Fibroblast of skin of right quadriceps (primary cell): ENCODE measurements at regions not wholly inside any gene's neighbourhood (a gene's known extent, or its start where the extent isn't known, plus 50 kb on each side); places are given as distances from the start of the nearest gene placed in this dataset.
A peak's percentile ranks its signal among the peaks of the same experiment; 100 is the strongest.

Experiments used
- DNase-seq: peaks from one replicate; pipeline ENCODE4 v3.0.0-alpha.2; 2013

DNA sequence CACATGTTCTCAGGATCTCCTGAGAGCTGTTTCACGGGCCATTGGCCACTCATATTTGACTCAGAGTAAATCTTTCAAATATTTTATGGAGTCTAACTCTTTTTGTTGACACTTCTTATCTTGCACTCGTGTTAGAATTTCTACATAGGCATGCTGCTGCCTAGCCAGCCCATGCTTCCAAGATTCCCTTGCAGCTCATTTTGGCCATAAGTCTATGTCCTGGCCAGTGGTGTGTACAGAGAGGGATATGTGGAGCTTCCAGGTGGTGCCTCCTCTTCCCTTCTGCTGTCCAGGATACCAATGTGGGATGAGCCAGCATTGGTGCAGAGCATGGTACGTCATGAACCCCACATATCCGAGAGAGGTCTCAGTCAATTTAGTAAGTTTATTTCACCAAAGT is 522.6 kb downstream of the QKI start:
- no peak for DNase-seq

DNA sequence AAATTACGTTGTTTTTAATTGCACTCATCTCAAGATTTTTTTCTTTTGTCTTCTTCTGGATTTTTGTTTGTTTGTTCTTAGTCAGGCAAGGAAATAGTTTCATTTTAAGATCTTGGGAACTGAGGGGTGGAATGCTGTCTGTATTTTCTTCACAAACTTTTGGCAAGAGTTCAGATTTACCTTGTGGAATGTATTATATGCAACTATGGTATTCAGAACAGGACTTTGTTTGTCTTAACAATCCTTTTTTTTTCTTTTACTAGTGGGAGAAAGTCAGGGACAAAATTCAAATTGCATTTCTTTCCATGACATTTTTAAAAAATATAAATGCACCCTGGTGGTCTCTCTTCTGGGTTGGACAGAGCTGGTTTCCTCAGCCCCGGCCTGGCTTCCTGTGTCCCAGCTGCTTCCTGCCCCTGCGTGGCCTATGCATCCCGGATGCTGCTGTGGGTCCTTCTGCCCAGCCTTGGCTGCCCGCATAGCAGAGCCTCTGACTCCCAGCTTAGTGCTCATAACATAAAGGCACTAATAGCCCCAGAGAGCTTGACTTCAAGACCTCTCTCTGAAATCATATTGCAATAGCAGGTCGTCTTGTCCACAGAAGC is 520.7 kb downstream of the QKI start:
- peak; percentile 49 for DNase-seq

GRCh38 chr6:163930012-163930411 is 515.5 kb downstream of the QKI start:
- DNase-seq = no peak

GRCh38 chr6:163929538-163929937 is 515.0 kb downstream of the QKI start:
- DNase-seq = no peak

DNA sequence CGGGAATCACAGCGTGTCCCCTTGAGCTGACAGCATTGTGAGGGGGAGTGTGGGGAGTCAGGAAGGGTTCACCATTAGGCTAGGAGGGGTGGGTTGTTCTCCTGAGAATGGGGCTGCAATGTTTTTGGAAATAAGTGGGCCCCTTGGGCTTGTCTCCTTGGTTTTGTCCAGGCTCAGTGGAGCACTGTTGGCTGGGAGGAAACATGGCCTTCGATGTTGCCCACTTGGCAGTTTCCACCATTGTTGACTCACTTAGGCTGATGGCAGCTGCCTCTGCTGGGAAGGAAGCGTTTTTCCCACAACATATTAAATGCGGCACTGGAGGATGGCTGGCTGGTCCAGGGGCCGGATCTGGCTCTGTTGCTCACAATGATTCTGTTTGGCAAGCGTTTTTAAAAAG is 512.1 kb downstream of the QKI start:
- DNase-seq = no peak

GRCh38 chr6:163925839-163926238 is 511.3 kb downstream of the QKI start:
- no peak for DNase-seq

DNA sequence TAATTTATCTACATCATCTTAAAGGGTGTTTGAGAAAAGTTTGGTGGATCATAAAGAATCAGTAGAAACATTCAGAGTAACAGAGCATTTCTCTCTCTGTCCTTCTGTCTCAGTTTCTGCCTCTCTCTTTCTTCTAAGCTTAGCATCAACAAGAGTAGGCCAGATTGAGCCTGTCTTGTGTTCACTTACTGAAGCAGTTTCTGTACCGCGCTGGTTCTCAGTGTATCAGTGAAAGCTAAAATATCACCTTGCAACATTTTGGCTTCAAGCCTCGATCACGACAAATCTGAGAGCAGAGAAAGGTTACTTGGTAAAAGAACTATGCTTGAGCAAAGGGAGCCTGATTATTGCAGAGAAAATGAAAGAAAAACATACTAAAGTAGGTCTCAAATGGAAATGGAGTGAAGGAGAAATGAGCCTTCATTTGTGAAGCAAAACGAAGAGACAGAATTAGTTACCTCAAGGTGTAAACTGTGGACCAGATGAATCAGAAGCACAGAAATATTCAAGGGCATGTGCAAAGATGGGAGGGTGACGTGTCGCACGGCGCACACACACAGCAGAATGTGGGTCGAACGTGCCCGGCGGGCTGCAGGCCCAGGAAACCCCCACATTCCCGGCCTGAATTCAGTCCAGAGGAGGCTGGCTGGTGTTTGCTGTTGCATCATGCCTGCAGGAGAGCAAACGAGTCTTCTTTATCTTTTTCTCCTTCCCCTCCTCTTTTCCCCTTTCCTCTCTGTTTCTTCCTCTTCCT is 509.3 kb downstream of the QKI start:
- no peak for DNase-seq

DNA sequence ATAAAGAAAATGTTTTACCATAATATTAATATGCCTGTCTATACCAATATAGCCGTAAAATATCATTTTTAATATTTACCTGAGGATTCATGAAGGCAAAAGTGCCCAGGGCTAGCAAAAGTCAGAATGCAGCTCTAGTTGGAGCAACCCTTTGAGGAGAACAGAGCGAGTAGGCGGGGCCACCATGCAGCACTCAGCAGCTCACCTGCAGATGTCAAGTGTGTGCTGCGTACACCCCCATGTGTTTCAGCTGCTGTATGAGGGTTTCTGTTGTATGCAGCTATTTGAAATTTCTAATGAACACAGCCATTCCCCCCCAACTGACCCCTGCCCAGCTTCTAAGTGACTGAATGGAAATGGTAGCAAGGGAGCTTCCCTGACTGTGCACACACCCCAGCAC is 508.0 kb downstream of the QKI start:
- no peak for DNase-seq

DNA sequence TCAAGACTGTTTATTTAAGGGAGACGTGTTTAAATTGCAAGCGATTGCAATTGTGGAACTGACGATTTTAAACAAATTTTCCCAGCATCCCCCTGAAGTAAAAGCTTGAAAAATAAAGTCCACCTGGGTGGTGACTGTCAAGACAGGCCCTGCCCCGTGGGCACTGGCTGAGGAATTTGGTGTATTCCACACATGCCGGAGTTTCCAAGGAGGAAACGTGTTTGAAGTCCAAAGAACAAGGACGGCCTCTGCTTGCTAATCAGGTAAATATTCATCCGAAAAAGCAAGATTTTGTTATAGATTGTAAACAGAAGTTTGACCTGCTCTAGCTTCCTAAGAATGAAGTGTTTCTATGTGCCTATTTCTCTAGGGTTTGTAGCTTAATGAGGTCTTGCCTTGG is 505.1 kb downstream of the QKI start:
- no peak for DNase-seq

- no peak for DNase-seq
Observed at GRCh38 chr6:163916315-163917081, 502.0 kb downstream of the QKI start.

DNA sequence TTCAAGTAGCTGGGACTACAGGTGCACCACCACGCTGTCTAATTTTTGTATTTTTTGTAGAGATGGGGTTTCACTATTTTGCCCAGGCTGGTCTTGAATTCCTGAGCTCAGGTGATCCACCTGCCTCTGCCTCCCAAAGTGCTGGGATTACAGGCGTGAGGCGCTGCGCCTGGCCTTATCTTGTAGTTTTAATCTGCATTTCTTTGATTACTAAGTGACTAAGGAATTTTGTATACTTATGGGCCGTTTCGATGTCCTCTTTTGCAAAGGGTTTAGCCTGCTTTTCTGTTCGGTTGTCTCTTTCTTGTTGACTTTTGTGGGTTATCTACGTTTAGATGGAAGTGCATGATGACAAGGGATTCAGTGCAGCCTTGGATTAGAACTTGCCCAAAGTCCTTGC is 500.6 kb downstream of the QKI start:
- no peak for DNase-seq

DNA sequence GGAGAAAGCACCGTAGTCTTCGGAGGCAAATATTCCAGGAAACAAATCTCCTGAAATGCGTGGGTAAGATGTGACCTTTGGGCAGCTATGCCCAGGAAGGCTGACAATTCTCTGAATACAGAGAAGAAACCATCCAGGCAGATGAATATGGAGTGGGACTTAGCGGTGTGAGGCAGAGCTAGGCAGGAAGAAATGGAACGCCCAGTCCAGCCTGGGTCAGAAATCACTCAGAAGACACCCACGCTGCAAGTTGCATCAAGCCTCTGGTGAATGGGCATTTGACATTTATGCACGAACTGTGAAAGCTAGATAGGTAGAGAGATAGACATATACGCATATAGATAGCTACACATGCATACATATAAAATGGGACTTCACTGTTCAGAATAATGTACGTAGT is 498.5 kb downstream of the QKI start:
- no peak for DNase-seq

DNA sequence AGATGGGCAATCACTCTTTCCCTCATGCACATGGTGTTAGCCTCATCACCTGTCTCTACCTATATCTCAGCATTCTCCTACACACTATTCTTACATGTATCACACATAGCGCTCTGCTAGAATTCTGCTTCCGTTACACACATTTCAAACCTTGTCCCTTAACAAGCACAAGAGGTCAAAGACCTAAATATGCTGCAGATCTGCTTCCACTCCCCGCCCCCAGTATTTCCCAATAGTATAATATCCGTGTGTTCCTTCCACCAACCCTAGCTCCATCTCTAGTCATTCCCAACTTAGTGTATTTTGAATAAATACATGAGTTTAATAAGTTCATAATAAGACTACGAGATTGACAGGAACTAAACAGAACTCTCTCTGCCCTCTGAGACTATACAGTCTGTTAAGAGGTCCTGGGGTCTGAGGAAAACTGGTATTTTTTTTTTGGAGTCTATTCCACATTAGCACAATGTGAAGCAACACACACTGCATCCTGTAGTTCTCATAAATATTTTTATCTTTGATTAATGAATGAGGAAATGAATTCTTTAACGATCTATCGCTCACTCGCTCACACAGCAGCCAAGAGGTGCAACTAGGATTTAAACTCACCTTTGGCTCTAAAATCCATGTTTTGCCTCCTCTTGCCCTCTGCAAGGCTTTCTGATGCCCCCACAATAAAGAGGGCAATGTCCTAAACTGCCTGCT is 491.6 kb downstream of the QKI start:
- DNase-seq = no peak

GRCh38 chr6:163904186-163904585 is 489.7 kb downstream of the QKI start:
- no peak for DNase-seq

GRCh38 chr6:163903541-163903940 is 489.0 kb downstream of the QKI start:
- no peak for DNase-seq

DNA sequence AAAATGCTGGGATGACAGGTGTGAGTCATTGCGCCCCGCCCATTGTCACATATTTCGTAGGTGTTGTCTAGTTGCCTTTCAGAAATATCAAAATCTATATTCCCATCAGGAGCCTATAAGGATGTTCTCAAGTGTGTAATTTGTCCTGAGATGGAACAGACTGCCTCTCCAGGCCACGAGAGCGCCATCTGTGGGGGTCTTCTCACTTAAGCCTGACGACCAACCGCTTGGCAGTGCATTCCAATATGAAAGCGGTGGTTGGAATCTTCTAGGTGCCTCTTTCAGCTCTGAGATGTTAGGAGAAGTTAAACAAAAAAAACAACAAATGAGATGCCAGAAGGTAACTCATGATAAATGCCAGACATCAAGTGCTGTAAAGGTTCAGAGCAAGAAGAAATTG is 488.5 kb downstream of the QKI start:
- no peak for DNase-seq

DNA sequence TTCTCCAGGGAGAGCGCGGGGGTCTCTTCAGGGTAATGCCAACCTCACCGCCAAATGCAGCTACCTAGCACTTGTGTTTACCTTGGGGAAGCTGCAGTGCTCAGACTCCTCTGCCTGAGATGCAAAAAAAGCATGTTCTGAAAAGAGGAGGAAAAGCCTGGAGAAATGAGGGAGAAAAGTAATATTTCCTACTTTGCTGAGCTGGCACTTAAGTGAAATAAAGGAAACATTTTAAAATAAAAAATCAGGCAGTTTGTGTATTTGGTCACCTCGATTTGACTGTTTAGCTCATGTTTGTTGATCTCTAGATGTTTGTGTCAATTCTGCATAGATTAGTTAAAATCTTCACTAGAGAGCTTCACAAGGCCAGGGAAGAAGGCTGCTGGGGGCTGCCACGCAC is 487.2 kb downstream of the QKI start:
- no peak for DNase-seq

- DNase-seq = peak; percentile 61
Observed at GRCh38 chr6:163900570-163900969, 486.1 kb downstream of the QKI start.

- DNase-seq = no peak
Observed at GRCh38 chr6:163897669-163898068, 483.2 kb downstream of the QKI start.

- peak; percentile 22 for DNase-seq
Observed at GRCh38 chr6:163897030-163897429, 482.5 kb downstream of the QKI start.

GRCh38 chr6:163895162-163895561 is 480.6 kb downstream of the QKI start:
- DNase-seq = no peak

- DNase-seq = no peak
Observed at GRCh38 chr6:163893609-163894189, 479.2 kb downstream of the QKI start.
